ENCODE measurements at regions not wholly inside any gene's neighbourhood (a gene's known extent, or its start where the extent isn't known, plus 50 kb on each side); places are given as distances from the start of the nearest gene placed in this dataset.
"Not testable (repeated sequence)": the region's sequence is repeated elsewhere in the genome, so short reads cannot be mapped to it uniquely, and the experiment has no call there.

- H3K27ac ChIP-seq; intact Hi-C loops (cut with DNase I); DNase-seq (ENCODE audit: extremely low spot score in 2 of 2); H3K27me3 ChIP-seq; H3K36me3 ChIP-seq; H3K9me3 ChIP-seq; H3K4me3 ChIP-seq: not testable (repeated sequence)
- H3K4me1 ChIP-seq: peaks cover 15% of the 10 kb centered on the region
Measured at GRCh38 chr7:35853194-35853593, 52.3 kb downstream of the SEPTIN7 start.

GRCh38 chr7:35854311-35854710, 53.5 kb downstream of the SEPTIN7 start:
- Histone ChIP-seq H3K4me3 (no peak overlapping the region), H3K4me1 (peaks cover 6% of the 10 kb centered on the region), H3K27me3 (no peaks in the 10 kb centered on the region), H3K27ac (no peak overlapping the region), H3K9me3 (no peaks in the 10 kb centered on the region), H3K36me3 (peaks cover 0 to 3% of the 10 kb centered on the region in 2 donors)
- TF ChIP-seq CTCF (IDR thresholded peaks at IDR 0.05): no peak
- no peak for TF ChIP-seq POLR2AphosphoS5 (IDR thresholded peaks at IDR 0.05; ENCODE audit: insufficient read depth in 1 of 2, low read depth in 1 of 2)
- TF ChIP-seq POLR2A (IDR thresholded peaks at IDR 0.05): no peak
- intact Hi-C loops (cut with DNase I): no loop called here
- no peak for DNase-seq (ENCODE audit: extremely low spot score in 2 of 2)

- Histone ChIP-seq H3K4me1 (peaks cover 3% of the 10 kb centered on the region), H3K27ac (no peak overlapping the region)
Measured at GRCh38 chr7:35856175-35856574, 55.3 kb downstream of the SEPTIN7 start.

GRCh38 chr7:35860664-35861063, 59.8 kb downstream of the SEPTIN7 start:
- TF ChIP-seq CTCF (IDR thresholded peaks at IDR 0.05): no peak
- TF ChIP-seq POLR2A (IDR thresholded peaks at IDR 0.05): no peak
- no peak for TF ChIP-seq POLR2AphosphoS5 (IDR thresholded peaks at IDR 0.05; ENCODE audit: insufficient read depth in 1 of 2, low read depth in 1 of 2)
- peaks cover 0 to 10% of the 10 kb centered on the region in 2 donors for H3K36me3 ChIP-seq
- intact Hi-C loops (cut with DNase I): loop anchor here (5.0 kb wide), 1 partner anchor 37 kb away; no protein-coding TSS in a partner anchor

More at GRCh38 chr7:35856175-35856574, 55.3 kb downstream of the SEPTIN7 start:
- Histone ChIP-seq H3K4me3 (no peak overlapping the region), H3K27me3 (no peaks in the 10 kb centered on the region), H3K36me3 (peaks cover 0 to 3% of the 10 kb centered on the region in 2 donors), H3K9me3 (no peaks in the 10 kb centered on the region)
- intact Hi-C loops (cut with DNase I): no loop called here
- no peak for DNase-seq (ENCODE audit: extremely low spot score in 2 of 2)
- TF ChIP-seq POLR2A (IDR thresholded peaks at IDR 0.05) (no peak), POLR2AphosphoS5 (IDR thresholded peaks at IDR 0.05; ENCODE audit: insufficient read depth in 1 of 2, low read depth in 1 of 2) (no peak), CTCF (IDR thresholded peaks at IDR 0.05) (no peak)

GRCh38 chr7:35865287-35865686, 64.4 kb downstream of the SEPTIN7 start:
- TF ChIP-seq CTCF (IDR thresholded peaks at IDR 0.05): no peak
- TF ChIP-seq POLR2A (IDR thresholded peaks at IDR 0.05): no peak
- no peak for TF ChIP-seq POLR2AphosphoS5 (IDR thresholded peaks at IDR 0.05; ENCODE audit: insufficient read depth in 1 of 2, low read depth in 1 of 2)
- peaks cover 0 to 7% of the 10 kb centered on the region in 2 donors for H3K36me3 ChIP-seq
- no peak for DNase-seq (ENCODE audit: extremely low spot score in 2 of 2)
- H3K9me3 ChIP-seq: no peaks in the 10 kb centered on the region
- intact Hi-C loops (cut with DNase I): no loop called here
- H3K27me3 ChIP-seq: no peaks in the 10 kb centered on the region
- peaks cover 15% of the 10 kb centered on the region for H3K4me1 ChIP-seq
- no peak overlapping the region for H3K4me3 ChIP-seq
- H3K27ac ChIP-seq: no peak overlapping the region

More at GRCh38 chr7:35860664-35861063, 59.8 kb downstream of the SEPTIN7 start:
- Histone ChIP-seq H3K9me3 (no peaks in the 10 kb centered on the region), H3K27me3 (no peaks in the 10 kb centered on the region), H3K27ac (no peak overlapping the region), H3K4me3 (no peak overlapping the region), H3K4me1 (peaks cover 15% of the 10 kb centered on the region)
- DNase-seq (ENCODE audit: extremely low spot score in 2 of 2): no peak
